H1 (cell line): ENCODE measurements at regions not wholly inside any gene's neighbourhood (a gene's known extent, or its start where the extent isn't known, plus 50 kb on each side); places are given as distances from the start of the nearest gene placed in this dataset.

Source experiments
- CTCF ChIA-PET: fragments of 300-600 bp; sonication (Branson Sonifier 250); formaldehyde crosslinking; loops from one replicate; lab custom pipeline; 2021; ENCODE audit not compliant: partially characterized antibody; lab: Charles Lee
- POLR2A ChIA-PET: fragments of 300-600 bp; sonication (Branson Sonifier 250); formaldehyde crosslinking; loops from one replicate; lab custom pipeline; 2021; ENCODE audit warnings: inconsistent platforms; ENCODE audit not compliant: partially characterized antibody; lab: Charles Lee
- DNase-seq, 2 experiments: peaks; one replicate each; pipeline versions ENCODE4 v3.0.0 to v3.0.0-alpha.2; 2010 to 2022; ENCODE audit warnings: low spot score in 2 of 2, low read depth in 1 of 2, mixed read lengths in 1 of 2
- FAIRE-seq: peaks from 2 replicates; lab custom pipeline; 2011; peaks lifted over from hg19 to GRCh38; lab: Jason Lieb, UNC
- H2AFZ ChIP-seq: 2 replicates; pipeline ENCODE4 v1.8.1; 2012; ENCODE audit warnings: low read length, inconsistent platforms
- H2AK5ac ChIP-seq: 2 replicates; pipeline ENCODE4 v1.6.1; 2013; ENCODE audit warnings: low read depth, low read length
- H2BK120ac ChIP-seq: replicated peaks from 2 replicates; pipeline ENCODE3; 2013; ENCODE audit warnings: low read depth, low read length, inconsistent platforms
- H2BK12ac ChIP-seq: 2 replicates; pipeline ENCODE4 v1.6.1; 2013; ENCODE audit warnings: low read depth, low read length
- H2BK15ac ChIP-seq: 2 replicates; pipeline ENCODE4 v1.6.1; 2013; ENCODE audit warnings: low read length
- H2BK20ac ChIP-seq: 2 replicates; pipeline ENCODE4 v1.6.1; 2013; ENCODE audit warnings: low read length
- H2BK5ac ChIP-seq: 2 replicates; pipeline ENCODE4 v1.6.1; 2013; ENCODE audit warnings: low read depth, low read length
- H3K14ac ChIP-seq: 2 replicates; pipeline ENCODE4 v1.6.1; 2013; ENCODE audit warnings: inconsistent platforms; ENCODE audit not compliant: insufficient read length
- H3K18ac ChIP-seq: 2 replicates; pipeline ENCODE4 v1.6.1; 2013; ENCODE audit warnings: low read length; ENCODE audit errors: extremely low read depth
- H3K23ac ChIP-seq: 2 replicates; pipeline ENCODE4 v1.6.1; 2013; ENCODE audit warnings: inconsistent platforms; ENCODE audit not compliant: insufficient read length
- H3K23me2 ChIP-seq: 2 replicates; pipeline ENCODE4 v1.6.1; 2013; ENCODE audit warnings: low read depth, low read length
- H3K27ac ChIP-seq: 2 replicates; pipeline ENCODE4 v1.6.1; 2011; ENCODE audit warnings: low read depth, low read length, inconsistent platforms
- H3K27me3 ChIP-seq, 4 experiments: replicated peaks in 1 of 4; 1 replicate in 1 of 4; 2 replicates in 3 of 4; pipeline versions ENCODE4 v1.6.1 to v1.8.1; 2011 to 2013; ENCODE audit warnings: low read length in 3 of 4, mild to moderate bottlenecking in 3 of 4, inconsistent platforms in 2 of 4, mixed read lengths in 2 of 4, moderate library complexity in 1 of 4; ENCODE audit not compliant: control insufficient read depth in 3 of 4, insufficient read depth in 3 of 4; ENCODE audit errors: extremely low read depth in 1 of 4
- H3K36me3 ChIP-seq, 4 experiments: 2 replicates each; pipeline versions ENCODE4 v1.6.1 to v1.8.1; 2011 to 2013; ENCODE audit warnings: mild to moderate bottlenecking in 4 of 4, low read length in 3 of 4, moderate library complexity in 2 of 4, control low read depth in 1 of 4, inconsistent platforms in 1 of 4; ENCODE audit not compliant: insufficient read depth in 4 of 4, control insufficient read depth in 2 of 4
- H3K4ac ChIP-seq: replicated peaks from 2 replicates; pipeline ENCODE3; 2013; ENCODE audit warnings: low read length, low read depth, mixed read lengths, inconsistent platforms; ENCODE audit not compliant: insufficient read length
- H3K4me1 ChIP-seq, 4 experiments: replicated peaks in 1 of 4; 1 replicate in 1 of 4; 2 replicates in 3 of 4; pipeline versions ENCODE4 v1.6.1 to v1.8.1; 2011 to 2013; ENCODE audit warnings: low read length in 3 of 4, inconsistent platforms in 2 of 4, mixed read lengths in 1 of 4; ENCODE audit not compliant: insufficient read depth in 4 of 4, control insufficient read depth in 3 of 4
- H3K4me2 ChIP-seq, 2 experiments: 2 replicates each; pipeline versions ENCODE4 v1.6.1 to v1.8.1; 2011 to 2013; ENCODE audit warnings: low read depth in 2 of 2, low read length in 2 of 2, control low read depth in 1 of 2, inconsistent platforms in 1 of 2, mild to moderate bottlenecking in 1 of 2; ENCODE audit not compliant: insufficient read depth in 1 of 2
- H3K4me3 ChIP-seq, 4 experiments: fragments of 200-600, 300-600 bp in 1 of 4; sonication (generic), shearing (Covaris generic), sonication (Bioruptor Twin) in 1 of 4; 2 replicates each; pipeline versions ENCODE4 v1.5.1 to v1.8.1; 2011 to 2016; ENCODE audit warnings: low read length in 4 of 4, low read depth in 3 of 4, control low read depth in 2 of 4, inconsistent platforms in 2 of 4, mild to moderate bottlenecking in 2 of 4, mixed read lengths in 1 of 4, moderate library complexity in 1 of 4; ENCODE audit not compliant: insufficient read depth in 2 of 4; ENCODE audit errors: extremely low read depth in 1 of 4
- H3K56ac ChIP-seq: replicated peaks from 2 replicates; pipeline ENCODE3; 2013; ENCODE audit warnings: low read depth, mild to moderate bottlenecking, mixed read lengths, low read length, inconsistent platforms; ENCODE audit not compliant: insufficient read length
- H3K79me1 ChIP-seq: 2 replicates; pipeline ENCODE4 v1.6.1; 2013; ENCODE audit warnings: low read depth, low read length, control low read depth
- H3K79me2 ChIP-seq, 2 experiments: 2 replicates each; pipeline versions ENCODE4 v1.6.1 to v1.8.1; 2012 to 2013; ENCODE audit warnings: low read length in 2 of 2, mild to moderate bottlenecking in 2 of 2, inconsistent platforms in 1 of 2; ENCODE audit not compliant: insufficient read depth in 2 of 2, control insufficient read depth in 1 of 2
- H3K9ac ChIP-seq, 4 experiments: replicated peaks in 1 of 4; 1 replicate in 1 of 4; 2 replicates in 3 of 4; pipeline versions ENCODE4 v1.6.1 to v1.8.1; 2011 to 2013; ENCODE audit warnings: low read depth in 3 of 4, low read length in 3 of 4, control low read depth in 2 of 4, mild to moderate bottlenecking in 2 of 4, moderate library complexity in 2 of 4, inconsistent platforms in 1 of 4; ENCODE audit errors: extremely low read depth in 1 of 4
- H3K9me3 ChIP-seq, 2 experiments: 2 replicates each; pipeline versions ENCODE4 v1.6.1 to v1.8.1; 2012 to 2013; ENCODE audit warnings: mild to moderate bottlenecking in 2 of 2, moderate library complexity in 2 of 2, control low read depth in 1 of 2, inconsistent platforms in 1 of 2, low read depth in 1 of 2, low read length in 1 of 2, mixed read lengths in 1 of 2; ENCODE audit not compliant: insufficient read depth in 2 of 2
- H4K20me1 ChIP-seq, 2 experiments: replicated peaks in 1 of 2; 2 replicates each; pipeline versions ENCODE3 to v1.8.1; 2011 to 2013; ENCODE audit warnings: inconsistent platforms in 2 of 2, low read length in 2 of 2, mild to moderate bottlenecking in 1 of 2; ENCODE audit not compliant: insufficient read depth in 2 of 2, control insufficient read depth in 1 of 2
- H4K5ac ChIP-seq: 2 replicates; pipeline ENCODE4 v1.6.1; 2013; ENCODE audit warnings: low read length, low read depth, mixed read lengths, inconsistent platforms; ENCODE audit not compliant: insufficient read length
- H4K8ac ChIP-seq: 2 replicates; pipeline ENCODE4 v1.8.0; 2013; ENCODE audit warnings: mild to moderate bottlenecking, moderate library complexity, low read length, inconsistent platforms; ENCODE audit not compliant: insufficient read depth; ENCODE audit errors: extremely low read depth
- H4K91ac ChIP-seq: replicated peaks from 2 replicates; pipeline ENCODE3; 2013; ENCODE audit warnings: low read length, mixed read lengths, inconsistent platforms; ENCODE audit not compliant: insufficient read length
- BRCA1 ChIP-seq: IDR thresholded peaks from 2 replicates; pipeline ENCODE4 v1.6.1; 2012; ENCODE audit warnings: low read depth, low read length, improper control_type of control experiment
- GABPA ChIP-seq: IDR thresholded peaks from 2 replicates; pipeline ENCODE4 v1.6.1; 2011; ENCODE audit warnings: mild to moderate bottlenecking, low read length, moderate library complexity, borderline replicate concordance; ENCODE audit not compliant: insufficient read depth
- GTF2F1 ChIP-seq: IDR thresholded peaks from 2 replicates; pipeline ENCODE4 v1.6.1; 2012; ENCODE audit warnings: low read depth, low read length, improper control_type of control experiment, borderline replicate concordance
- JUN ChIP-seq: IDR thresholded peaks from 2 replicates; pipeline ENCODE4 v1.6.1; 2011; ENCODE audit warnings: low read depth, mild to moderate bottlenecking, improper control_type of control experiment, low read length
- KDM4A ChIP-seq: IDR thresholded peaks from one replicate; pipeline ENCODE4 v1.7.1; 2012; ENCODE audit warnings: low read depth, mild to moderate bottlenecking, moderate library complexity, low read length, inconsistent platforms; ENCODE audit not compliant: severe bottlenecking
- NANOG ChIP-seq: IDR thresholded peaks from 2 replicates; pipeline ENCODE4 v1.6.1; 2011; ENCODE audit warnings: low read length, low read depth, mild to moderate bottlenecking, inconsistent platforms; ENCODE audit not compliant: insufficient read depth, poor library complexity, severe bottlenecking
- TAF1 ChIP-seq: IDR thresholded peaks from 2 replicates; pipeline ENCODE4 v1.6.1; 2011; ENCODE audit warnings: mild to moderate bottlenecking, low read depth, low read length
- TCF12 ChIP-seq: IDR thresholded peaks from 2 replicates; pipeline ENCODE4 v1.6.1; 2011; ENCODE audit warnings: low read depth, mild to moderate bottlenecking, low read length
- TEAD4 ChIP-seq: IDR thresholded peaks from 2 replicates; pipeline ENCODE4 v1.6.1; 2012; ENCODE audit warnings: low read depth, low read length, inconsistent platforms, mixed read lengths
- ZNF274 ChIP-seq: IDR thresholded peaks from 2 replicates; pipeline ENCODE4 v1.7.0; 2012; ENCODE audit warnings: low read length, borderline replicate concordance; ENCODE audit errors: extremely low read depth
- WGBS, 2 experiments: shearing (Covaris generic) in 1 of 2; methylation state at CpG; one replicate each; pipeline versions ENCODE4 v1.1.6 to v1.1.7; 2013 to 2015; ENCODE audit warnings: low lambda C conversion rate in 2 of 2, mixed read lengths in 2 of 2, inconsistent platforms in 1 of 2, low coverage in 1 of 2, missing lambda C conversion rate in 1 of 2; ENCODE audit not compliant: insufficient replicate concordance in 2 of 2, insufficient coverage in 1 of 2, insufficient read length in 1 of 2; ENCODE audit errors: extremely low coverage in 1 of 2, missing lambda C conversion rate in 1 of 2; 5-methylcytosine and 5-hydroxymethylcytosine counted together
- TF ChIP-seq, protein P1 (sequence below): IDR thresholded peaks from 2 replicates; pipeline ENCODE4 v1.6.1; 2011; ENCODE audit warnings: low read length, improper control_type of control experiment
- TF ChIP-seq, protein P2 (sequence below): IDR thresholded peaks from 2 replicates; pipeline ENCODE4 v1.6.1; 2012; ENCODE audit warnings: inconsistent platforms
- TF ChIP-seq, protein P3 (sequence below): IDR thresholded peaks from 2 replicates; pipeline ENCODE4 v1.6.1; 2012; ENCODE audit warnings: inconsistent platforms

DNA sequence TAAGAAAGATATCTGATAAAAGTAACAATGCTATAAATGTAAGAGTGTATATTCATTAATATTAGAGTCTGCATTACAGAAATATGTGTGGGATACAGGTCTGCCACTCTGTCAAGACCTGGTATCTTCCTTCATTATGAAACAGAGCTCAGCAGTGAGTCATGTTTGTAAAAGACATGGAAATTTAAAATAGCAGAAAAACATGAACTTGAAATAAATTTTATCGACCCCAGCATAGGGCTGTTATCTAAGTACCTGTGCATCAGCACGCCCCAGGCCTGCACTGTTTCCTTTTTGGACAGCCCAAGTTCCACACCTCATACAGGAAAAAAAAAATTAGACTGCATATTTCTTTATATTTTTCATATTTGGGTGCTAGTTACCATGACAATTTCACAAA lies 58.0 kb upstream of the ZPBP start:
- H2BK120ac ChIP-seq, result no peak overlapping the region
- H2BK5ac ChIP-seq, result no peak overlapping the region
- no peak overlapping the region for H2BK20ac ChIP-seq
- H4K91ac ChIP-seq, result no peak overlapping the region
- H3K14ac ChIP-seq, result no peak overlapping the region
- H3K4me3 ChIP-seq, result no peak overlapping the region
- WGBS, 2 experiments, result 89% methylated on average over 2 of the region's 2 CpGs; no CpG with 5 or more reads in 1 of the 2 experiments
- DNase-seq (no peak), FAIRE-seq (no peak)
- H2AFZ ChIP-seq, result no peak overlapping the region
- H2BK12ac ChIP-seq, result no peak overlapping the region
- ChIA-PET POLR2A (no interaction called here), CTCF (no interaction called here)
- no peak overlapping the region for H3K4me2 ChIP-seq
- no peaks in the 10 kb centered on the region for H3K27me3 ChIP-seq
- H3K23me2 ChIP-seq, result no peaks in the 10 kb centered on the region
- no peaks in the 10 kb centered on the region for H3K36me3 ChIP-seq
- H2BK15ac ChIP-seq, result no peak overlapping the region
- no peak overlapping the region for H3K18ac ChIP-seq
- H3K9me3 ChIP-seq, result no peaks in the 10 kb centered on the region
- H3K4ac ChIP-seq, result no peak overlapping the region
- H4K8ac ChIP-seq, result no peak overlapping the region
- H3K56ac ChIP-seq, result no peak overlapping the region
- H4K20me1 ChIP-seq, result no peaks in the 10 kb centered on the region
- H3K4me1 ChIP-seq, result no peaks in the 10 kb centered on the region
- no peak overlapping the region for H4K5ac ChIP-seq
- no peak overlapping the region for H3K23ac ChIP-seq
- H3K9ac ChIP-seq, result no peak overlapping the region
- no peak overlapping the region for H2AK5ac ChIP-seq
- H3K27ac ChIP-seq, result no peak overlapping the region
- no peaks in the 10 kb centered on the region for H3K79me1 ChIP-seq
- no peaks in the 10 kb centered on the region for H3K79me2 ChIP-seq
- TF ChIP-seq NANOG (no peak), KDM4A (no peak), GABPA (no peak), ZNF274 (no peak), GTF2F1 (no peak), TEAD4 (no peak), TAF1 (no peak), JUN (no peak), BRCA1 (no peak), TCF12 (no peak)
- TF ChIP-seq, protein P1, sequence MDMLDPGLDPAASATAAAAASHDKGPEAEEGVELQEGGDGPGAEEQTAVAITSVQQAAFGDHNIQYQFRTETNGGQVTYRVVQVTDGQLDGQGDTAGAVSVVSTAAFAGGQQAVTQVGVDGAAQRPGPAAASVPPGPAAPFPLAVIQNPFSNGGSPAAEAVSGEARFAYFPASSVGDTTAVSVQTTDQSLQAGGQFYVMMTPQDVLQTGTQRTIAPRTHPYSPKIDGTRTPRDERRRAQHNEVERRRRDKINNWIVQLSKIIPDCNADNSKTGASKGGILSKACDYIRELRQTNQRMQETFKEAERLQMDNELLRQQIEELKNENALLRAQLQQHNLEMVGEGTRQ, result no peak
- TF ChIP-seq, protein P2, sequence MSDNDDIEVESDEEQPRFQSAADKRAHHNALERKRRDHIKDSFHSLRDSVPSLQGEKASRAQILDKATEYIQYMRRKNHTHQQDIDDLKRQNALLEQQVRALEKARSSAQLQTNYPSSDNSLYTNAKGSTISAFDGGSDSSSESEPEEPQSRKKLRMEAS, result no peak
- TF ChIP-seq, protein P3, sequence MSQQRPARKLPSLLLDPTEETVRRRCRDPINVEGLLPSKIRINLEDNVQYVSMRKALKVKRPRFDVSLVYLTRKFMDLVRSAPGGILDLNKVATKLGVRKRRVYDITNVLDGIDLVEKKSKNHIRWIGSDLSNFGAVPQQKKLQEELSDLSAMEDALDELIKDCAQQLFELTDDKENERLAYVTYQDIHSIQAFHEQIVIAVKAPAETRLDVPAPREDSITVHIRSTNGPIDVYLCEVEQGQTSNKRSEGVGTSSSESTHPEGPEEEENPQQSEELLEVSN, result no peak
